Amniotic epithelial cell (primary cell): ENCODE measurements at regions not wholly inside any gene's neighbourhood (a gene's known extent, or its start where the extent isn't known, plus 50 kb on each side); places are given as distances from the start of the nearest gene placed in this dataset.

ENCODE experiments used
- DNase-seq: peaks from one replicate; pipeline ENCODE4 v3.0.0-alpha.2; 2010; ENCODE audit warnings: low read depth

GRCh38 chr7:41096917-41097316, 606.0 kb downstream of the INHBA start:
- peak; percentile 97 for DNase-seq

- DNase-seq: no peak
Measured at GRCh38 chr7:41093141-41093540, 609.7 kb downstream of the INHBA start.

- peak; percentile 77 for DNase-seq
Measured at GRCh38 chr7:41085244-41085643, 617.6 kb downstream of the INHBA start.

GRCh38 chr7:41084381-41084780, 618.5 kb downstream of the INHBA start:
- no peak for DNase-seq

GRCh38 chr7:41069635-41070034, 633.3 kb downstream of the INHBA start:
- DNase-seq: no peak

- no peak for DNase-seq
Measured at GRCh38 chr7:41067576-41067975, 635.3 kb downstream of the INHBA start.

GRCh38 chr7:41065663-41066062, 637.2 kb downstream of the INHBA start:
- no peak for DNase-seq

- peak; percentile 8 for DNase-seq
Measured at GRCh38 chr7:41063116-41063515, 639.8 kb downstream of the INHBA start.

- DNase-seq: no peak
Measured at GRCh38 chr7:41060796-41061195, 642.1 kb downstream of the INHBA start.

GRCh38 chr7:41059796-41060195, 643.1 kb downstream of the INHBA start:
- no peak for DNase-seq

- peak; percentile 17 for DNase-seq
Measured at GRCh38 chr7:41058986-41059741, 643.7 kb downstream of the INHBA start.

- DNase-seq: no peak
Measured at GRCh38 chr7:41054960-41055661, 647.8 kb downstream of the INHBA start.

- no peak for DNase-seq
Measured at GRCh38 chr7:41053820-41054219, 649.1 kb downstream of the INHBA start.

GRCh38 chr7:41052736-41053135, 650.2 kb downstream of the INHBA start:
- no peak for DNase-seq

- no peak for DNase-seq
Measured at GRCh38 chr7:41052201-41052600, 650.7 kb downstream of the INHBA start.

GRCh38 chr7:41051535-41051934, 651.4 kb downstream of the INHBA start:
- no peak for DNase-seq

GRCh38 chr7:41051062-41051461, 651.8 kb downstream of the INHBA start:
- no peak for DNase-seq

GRCh38 chr7:41048771-41049170, 654.1 kb downstream of the INHBA start:
- no peak for DNase-seq

GRCh38 chr7:41047789-41048191, 655.1 kb downstream of the INHBA start:
- DNase-seq: no peak

- no peak for DNase-seq
Measured at GRCh38 chr7:41047211-41047610, 655.7 kb downstream of the INHBA start.

GRCh38 chr7:41046776-41047175, 656.1 kb downstream of the INHBA start:
- DNase-seq: no peak

- no peak for DNase-seq
Measured at GRCh38 chr7:41046221-41046761, 656.6 kb downstream of the INHBA start.

GRCh38 chr7:41045556-41046123, 657.2 kb downstream of the INHBA start:
- no peak for DNase-seq
